NCI-H2081 treated with DMSO at 0.1 percent for 48 hours (cell line): ENCODE measurements at regions not wholly inside any gene's neighbourhood (a gene's known extent, or its start where the extent isn't known, plus 50 kb on each side); places are given as distances from the start of the nearest gene placed in this dataset.
"Not testable (repeated sequence)": the region's sequence is repeated elsewhere in the genome, so short reads cannot be mapped to it uniquely, and the experiment has no call there.

Experiments
- DNase-seq: peaks from one replicate; lab custom pipeline; 2025; lab: John Stamatoyannopoulos, UW

GRCh38 chr7:69087281-69087680, 511.0 kb upstream of the AUTS2 start:
- not testable (repeated sequence) for DNase-seq

GRCh38 chr7:69088185-69088584, 510.1 kb upstream of the AUTS2 start:
- DNase-seq: no peak

- DNase-seq: no peak
These were observed 507.3 kb upstream of the AUTS2 start for GRCh38 chr7:69090936-69091335.

GRCh38 chr7:69091521-69091920, 506.8 kb upstream of the AUTS2 start:
- DNase-seq: no peak

- DNase-seq: no peak
These were observed 503.1 kb upstream of the AUTS2 start for GRCh38 chr7:69095127-69095526.

- no peak for DNase-seq
These were observed 502.6 kb upstream of the AUTS2 start for GRCh38 chr7:69095649-69096048.

- no peak for DNase-seq
These were observed 494.3 kb upstream of the AUTS2 start for GRCh38 chr7:69104023-69104422.

DNA sequence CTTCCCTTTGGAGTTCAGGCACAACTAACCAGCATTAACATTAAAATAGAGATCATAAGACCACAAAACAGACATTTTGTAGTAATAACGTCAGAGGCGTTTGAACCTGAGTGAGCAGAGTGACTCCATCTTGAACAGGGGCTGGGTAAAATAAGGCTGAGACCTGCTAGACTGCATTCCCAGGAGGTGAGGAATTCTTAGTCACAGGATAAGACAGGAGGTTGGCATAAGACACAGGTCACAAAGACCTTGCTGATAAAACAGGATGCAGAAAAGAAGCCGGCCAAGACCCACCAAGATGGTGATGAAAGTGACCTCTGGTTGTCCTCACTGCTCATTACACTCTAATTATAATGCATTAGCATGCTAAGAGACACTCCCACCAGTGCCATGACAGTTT, 493.2 kb upstream of the AUTS2 start:
- no peak for DNase-seq

DNA sequence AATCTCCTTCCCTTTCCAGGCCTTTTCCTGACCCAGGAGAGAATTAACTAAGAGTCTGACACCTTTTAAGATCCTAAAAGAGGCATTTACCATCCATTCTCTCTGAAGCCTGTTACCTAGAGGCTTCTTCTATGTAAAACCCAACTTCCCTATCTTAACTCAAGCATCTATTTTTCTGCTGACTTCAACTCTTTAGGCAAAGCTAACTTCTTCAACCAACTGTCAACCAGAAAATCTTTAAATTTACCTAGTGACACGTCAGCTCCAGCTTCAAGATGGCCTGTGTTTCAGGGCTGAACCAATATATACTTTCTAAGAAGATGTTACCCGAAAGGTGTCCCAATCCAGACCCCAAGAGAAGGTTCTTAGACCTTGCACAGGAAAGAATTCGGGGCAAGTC, 492.3 kb upstream of the AUTS2 start:
- no peak for DNase-seq

GRCh38 chr7:69106449-69106848, 491.8 kb upstream of the AUTS2 start:
- not testable (repeated sequence) for DNase-seq

DNA sequence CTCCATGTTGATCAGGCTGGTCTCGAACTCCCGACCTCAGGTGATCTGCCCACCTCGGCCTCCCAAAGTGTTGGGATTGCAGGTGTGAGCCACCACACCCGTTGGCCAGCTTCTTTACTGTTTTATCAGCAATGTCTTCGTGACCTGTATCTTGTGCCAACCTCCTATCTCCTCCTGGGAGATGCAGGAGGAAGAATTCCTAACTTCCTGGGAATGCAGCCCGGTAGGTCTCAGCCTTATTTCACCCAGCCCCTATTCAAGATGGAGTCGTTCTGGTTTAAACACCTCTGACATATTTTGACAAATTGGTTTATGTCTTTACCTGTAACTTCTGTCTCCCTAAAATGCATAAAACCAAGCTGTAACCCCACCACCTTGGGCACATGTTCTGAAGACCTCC, 491.3 kb upstream of the AUTS2 start:
- DNase-seq: not testable (repeated sequence)

- DNase-seq: no peak
These were observed 490.2 kb upstream of the AUTS2 start for GRCh38 chr7:69108097-69108496.

GRCh38 chr7:69109246-69109645, 489.0 kb upstream of the AUTS2 start:
- no peak for DNase-seq

DNA sequence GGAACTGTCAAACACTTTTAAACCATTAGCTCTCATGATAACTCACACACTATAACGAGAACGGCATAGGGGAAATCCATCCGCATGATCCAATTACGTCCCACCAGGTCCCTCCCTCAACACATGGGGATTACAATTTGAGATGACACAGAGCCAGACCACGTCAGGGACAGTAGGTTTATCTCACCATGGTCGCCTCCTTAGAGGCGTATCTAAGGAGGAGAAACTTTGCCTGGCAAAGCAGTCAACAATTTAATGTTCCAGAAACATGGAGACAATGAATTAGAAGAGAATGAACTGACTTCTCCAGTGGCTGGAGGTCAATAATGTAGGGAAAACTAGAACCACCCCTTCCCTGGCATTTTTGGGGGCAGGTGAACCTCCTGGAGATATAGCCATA, 488.4 kb upstream of the AUTS2 start:
- no peak for DNase-seq

DNA sequence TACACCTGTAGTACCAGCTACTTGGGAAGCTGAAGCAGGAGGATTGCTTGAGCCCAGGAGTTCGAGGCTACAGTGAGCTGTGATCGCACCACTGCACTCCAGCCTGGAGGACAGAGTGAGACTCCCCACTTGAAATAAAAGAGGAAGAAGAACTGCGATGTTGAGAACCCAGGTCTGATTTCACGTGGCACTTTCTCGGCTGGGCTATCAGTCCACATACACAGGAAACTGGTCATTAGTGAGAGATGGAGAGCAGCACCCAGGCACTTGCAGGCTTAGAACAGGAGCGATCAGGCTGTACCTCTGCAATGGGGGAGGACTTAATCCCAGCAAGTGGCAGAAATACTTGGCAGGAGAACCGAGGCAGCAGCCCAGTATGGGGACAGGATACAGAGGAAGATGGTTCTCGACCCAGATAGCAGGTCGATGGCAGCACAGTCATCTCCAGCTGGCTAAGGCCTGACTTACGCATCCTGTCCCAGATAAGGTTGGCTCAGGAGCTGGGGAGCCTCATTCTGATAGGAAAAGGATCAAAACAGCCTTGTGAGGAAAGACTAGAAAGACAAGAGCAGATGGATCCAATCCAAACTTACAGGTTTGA, 487.7 kb upstream of the AUTS2 start:
- DNase-seq: no peak

DNA sequence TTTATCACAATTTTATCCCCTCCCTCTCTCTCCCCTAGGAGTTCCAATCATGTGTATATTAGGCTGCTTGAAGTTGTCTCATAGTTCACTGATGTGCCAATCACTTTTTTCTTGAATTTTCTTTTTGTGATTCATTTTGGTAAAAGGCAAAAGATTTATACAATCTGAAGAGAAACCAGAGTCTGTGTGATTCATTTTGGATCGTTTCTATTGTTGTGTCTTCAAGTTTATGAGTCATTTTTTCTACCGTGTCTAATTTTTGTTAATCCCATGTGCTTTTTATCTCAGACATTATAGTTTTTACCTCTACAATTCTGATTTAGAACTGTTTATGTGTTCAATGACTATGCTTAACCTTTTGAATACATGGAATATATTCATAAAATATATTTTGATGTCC, 483.9 kb upstream of the AUTS2 start:
- no peak for DNase-seq

DNA sequence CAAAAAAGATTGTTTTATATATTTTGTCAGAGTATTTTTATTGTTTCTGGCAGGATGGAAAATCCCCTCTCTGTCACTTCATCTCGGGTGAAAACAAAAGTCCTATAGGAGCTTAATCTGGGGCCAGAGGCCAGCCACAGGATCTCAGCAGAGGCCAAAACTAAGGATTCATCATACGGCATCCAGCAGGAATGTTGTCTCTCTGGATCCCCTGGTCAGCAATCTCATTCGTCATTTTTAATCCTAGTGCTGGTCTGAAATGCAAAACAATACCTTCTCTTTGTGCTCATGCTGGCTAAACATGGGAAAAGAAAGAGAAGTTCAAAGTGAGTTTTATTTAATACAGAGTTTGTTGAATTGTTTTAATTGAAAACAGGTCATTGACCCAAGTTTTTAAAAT, 482.5 kb upstream of the AUTS2 start:
- no peak for DNase-seq

DNA sequence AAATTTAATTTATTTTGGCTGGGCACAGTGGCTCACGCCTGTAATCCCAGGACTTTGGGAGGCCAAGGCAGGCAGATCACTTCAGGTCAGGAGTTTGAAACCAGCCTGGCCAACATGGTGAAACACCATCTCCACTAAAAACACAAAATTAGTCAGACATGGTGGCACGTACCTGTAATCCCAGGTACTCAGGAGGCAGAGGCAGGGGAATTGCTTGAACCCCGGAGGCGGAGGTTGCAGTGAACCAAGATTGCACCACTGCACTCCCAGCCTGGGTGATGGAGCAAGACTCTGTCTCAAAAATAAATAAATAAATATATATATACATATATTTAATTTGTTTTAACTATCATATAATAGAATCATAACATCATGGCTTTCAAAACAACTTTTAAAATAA, 482.1 kb upstream of the AUTS2 start:
- DNase-seq: not testable (repeated sequence)

GRCh38 chr7:69122953-69123352, 475.3 kb upstream of the AUTS2 start:
- DNase-seq: no peak

DNA sequence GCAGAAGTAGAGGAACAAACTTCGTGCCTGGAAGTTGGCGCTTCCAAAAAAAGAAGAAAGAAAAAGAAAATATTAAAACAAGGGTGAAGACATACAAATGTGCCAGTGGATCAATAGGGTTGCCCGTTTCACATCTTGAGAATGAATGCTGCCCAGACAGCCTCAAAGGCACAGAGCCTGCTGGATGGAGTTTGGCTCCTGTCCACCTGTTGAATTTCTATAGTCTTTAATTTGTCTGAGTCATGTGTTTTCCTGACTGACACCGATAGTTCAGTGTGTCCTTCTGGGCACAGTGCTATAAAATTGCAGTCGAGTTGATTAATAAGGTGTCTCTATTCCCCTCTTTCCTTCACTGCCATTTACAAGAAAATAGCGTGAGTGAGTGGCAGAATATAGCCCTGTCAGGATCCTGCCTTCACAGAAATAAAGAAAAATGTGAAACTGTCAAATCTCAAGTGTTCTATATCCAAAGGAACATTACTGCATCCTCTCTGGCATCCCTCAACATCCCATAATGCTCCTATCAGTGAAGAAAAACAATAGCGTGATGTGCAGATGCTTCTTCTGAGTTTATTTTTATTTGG, 471.3 kb upstream of the AUTS2 start:
- no peak for DNase-seq

DNA sequence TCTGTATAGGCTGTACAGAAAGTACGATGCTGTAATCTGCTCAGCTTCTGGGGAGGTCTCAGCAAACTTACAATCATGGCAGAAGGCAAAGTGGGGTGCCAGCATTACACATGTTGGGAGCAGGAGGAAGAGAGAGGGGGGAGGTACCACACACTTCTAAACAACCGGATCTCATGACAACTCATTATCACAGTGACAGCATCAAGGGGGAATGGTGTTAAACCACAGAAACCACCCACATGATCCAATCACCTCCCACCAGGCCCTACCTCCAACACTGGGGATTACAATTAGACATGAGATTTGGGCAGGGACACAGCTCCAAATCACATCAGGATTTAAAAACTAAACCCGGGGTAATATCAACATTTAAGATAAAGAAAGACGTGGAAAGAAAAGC, 468.8 kb upstream of the AUTS2 start:
- DNase-seq: no peak

DNA sequence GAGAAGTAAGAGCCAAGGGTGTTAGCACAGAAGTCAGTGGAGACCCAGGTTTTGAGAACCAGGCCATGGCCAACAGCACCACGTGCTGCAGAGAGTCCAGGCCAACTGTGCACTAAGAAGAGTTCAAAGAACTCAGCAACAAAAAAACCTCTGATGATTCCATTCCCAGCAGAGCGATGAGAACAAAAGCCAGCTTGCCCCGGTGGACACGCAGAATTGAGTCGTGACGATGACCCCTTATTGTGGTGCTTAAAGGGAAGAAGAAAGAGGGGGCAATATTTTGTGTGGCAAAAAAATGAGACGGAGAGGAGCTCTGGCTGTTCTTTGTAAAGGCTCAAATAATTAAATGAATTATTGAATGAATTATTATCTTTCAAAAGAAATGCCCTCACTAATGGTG, 468.3 kb upstream of the AUTS2 start:
- no peak for DNase-seq

- DNase-seq: no peak
These were observed 467.9 kb upstream of the AUTS2 start for GRCh38 chr7:69130396-69130795.

DNA sequence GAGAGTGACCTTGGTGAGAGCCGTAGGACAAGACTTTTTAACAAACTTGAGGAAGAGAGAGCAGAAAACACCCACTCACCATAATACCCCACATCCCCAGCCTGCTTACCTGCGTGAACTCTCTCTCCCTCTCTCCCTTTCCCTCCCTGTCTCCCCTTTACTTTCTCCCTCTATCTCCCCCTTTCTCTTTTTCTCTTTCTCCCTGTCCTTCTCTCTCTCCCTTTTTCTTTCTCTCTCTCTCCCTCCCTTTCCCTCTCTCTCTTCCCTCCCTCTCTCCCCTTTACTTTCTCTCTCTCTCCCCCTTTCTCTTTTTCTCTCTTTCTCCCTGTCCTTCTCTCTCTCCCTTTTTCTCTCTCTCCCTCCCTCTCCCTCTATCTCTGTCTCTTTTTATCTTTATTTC, 464.0 kb upstream of the AUTS2 start:
- no peak for DNase-seq
